Vagina (tissue), 2 donors: ENCODE measurements at regions not wholly inside any gene's neighbourhood (a gene's known extent, or its start where the extent isn't known, plus 50 kb on each side); places are given as distances from the start of the nearest gene placed in this dataset.

Source experiments
- DNase-seq, 2 donors: peaks; one replicate each; pipeline ENCODE4 v3.0.0-alpha.2; 2017; ENCODE audit errors: extremely low spot score in 2 of 2
- H3K27ac ChIP-seq: fragments of 200-600 bp; sonication (generic); one replicate; pipeline ENCODE4 v1.5.1; 2019
- H3K27me3 ChIP-seq: fragments of 200-600 bp; sonication (generic); one replicate; pipeline ENCODE4 v1.5.1; 2019
- H3K36me3 ChIP-seq, 2 donors: fragments of 200-600 bp; sonication (generic); one replicate each; pipeline ENCODE4 v1.5.1; 2017 to 2019
- H3K4me1 ChIP-seq: fragments of 200-600 bp; sonication (generic); one replicate; pipeline ENCODE4 v1.5.1; 2019
- H3K4me3 ChIP-seq, 2 donors: fragments of 200-600 bp; sonication (generic); 1 replicate in 1 of 2; 2 replicates in 1 of 2; pipeline ENCODE4 v1.5.1; 2016 to 2019
- H3K9me3 ChIP-seq: fragments of 200-600 bp; sonication (generic); one replicate; pipeline ENCODE4 v1.5.1; 2019
- CTCF ChIP-seq, 3 experiments: fragments of 450-650 bp in 2 of 3; fragments of 200-600 bp in 1 of 3; sonication (generic) in 1 of 3; IDR thresholded peaks; one replicate each; pipeline ENCODE4 v1.5.1; 2017 to 2019; ENCODE audit warnings: antibody characterized with exemption in 3 of 3, mild to moderate bottlenecking in 2 of 3, moderate library complexity in 2 of 3
- POLR2A ChIP-seq, 2 donors: fragments of 450-650 bp; IDR thresholded peaks; one replicate each; pipeline ENCODE4 v1.6.1; 2017; ENCODE audit warnings: antibody characterized with exemption in 2 of 2, mild to moderate bottlenecking in 2 of 2, moderate library complexity in 2 of 2
- POLR2AphosphoS5 ChIP-seq, 2 donors: sonication (generic); formaldehyde crosslinking; IDR thresholded peaks; one replicate each; pipeline ENCODE4 v1.9.0; 2017; ENCODE audit warnings: antibody characterized with exemption in 2 of 2, mild to moderate bottlenecking in 2 of 2, low read depth in 1 of 2; ENCODE audit not compliant: insufficient read depth in 1 of 2
- intact Hi-C: fragments of 100-400 bp; cut with DNase I; formaldehyde crosslinking; loops from one replicate; pipeline ENCODE4 v1.15.1; 2023

DNA sequence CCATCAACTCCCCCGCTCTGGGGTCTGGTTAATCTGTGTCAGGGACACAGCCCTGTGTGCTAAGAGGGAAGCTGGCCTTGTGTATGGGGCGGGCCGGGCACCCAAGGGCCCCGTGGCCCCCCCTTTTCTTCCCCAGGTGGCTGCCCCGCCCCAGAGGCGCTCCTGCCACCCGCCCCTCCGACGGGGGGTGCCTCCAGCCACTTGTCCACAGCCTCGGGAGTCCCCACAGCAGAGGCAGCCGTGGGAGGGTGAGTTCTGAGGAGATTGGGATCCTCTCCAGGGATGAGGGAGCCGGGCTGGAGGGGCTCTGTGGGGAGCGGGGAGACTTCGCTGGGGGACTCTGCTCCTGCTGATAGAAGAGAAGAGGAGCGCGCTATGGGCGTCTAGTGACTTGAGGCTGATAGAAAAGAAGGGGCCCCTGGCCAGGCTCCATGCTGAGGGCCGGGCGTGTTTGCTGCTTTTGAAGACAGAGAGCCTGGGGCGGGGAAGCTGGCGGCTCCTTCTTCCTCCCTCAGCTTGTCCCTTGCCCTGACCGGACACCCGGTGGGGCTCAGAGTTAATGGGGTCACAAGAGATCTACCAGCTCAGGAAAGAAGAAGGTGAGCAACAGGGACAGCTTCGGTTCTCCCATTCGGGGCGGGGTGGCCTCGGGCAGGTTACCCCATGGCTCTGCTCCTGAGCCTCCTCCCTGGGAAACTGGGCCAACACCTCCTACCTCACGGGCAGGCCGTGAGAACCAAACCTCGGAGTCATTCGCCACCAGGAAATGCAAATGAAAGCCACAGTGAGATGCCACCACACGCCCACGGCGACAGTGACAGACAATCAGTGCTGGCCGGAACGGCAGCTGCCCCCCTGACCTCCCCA lies 89.4 kb upstream of the TAF1B start:
- DNase-seq = no peak
- peak in 1 of 2 donors; percentile 27 for TF ChIP-seq POLR2AphosphoS5 (IDR thresholded peaks at IDR 0.05; ENCODE audit: insufficient read depth in 1 of 2, low read depth in 1 of 2)
- no peak for TF ChIP-seq CTCF (IDR thresholded peaks at IDR 0.05)
- intact Hi-C loops = no loop called here
- Histone ChIP-seq H3K9me3 (no peaks in the 10 kb centered on the region), H3K27ac (peak overlapping the region; percentile 80), H3K4me1 (peaks cover 38% of the 10 kb centered on the region), H3K4me3 (peak overlapping the region in 1 of 2 donors; percentile 36), H3K27me3 (no peaks in the 10 kb centered on the region), H3K36me3 (no peaks in the 10 kb centered on the region)

- Histone ChIP-seq H3K4me1 (peaks cover 38% of the 10 kb centered on the region), H3K4me3 (peak overlapping the region in 1 of 2 donors; percentile 36), H3K27ac (peak overlapping the region; percentile 80), H3K36me3 (no peaks in the 10 kb centered on the region), H3K9me3 (no peaks in the 10 kb centered on the region), H3K27me3 (no peaks in the 10 kb centered on the region)
- intact Hi-C loops = no loop called here
- TF ChIP-seq POLR2AphosphoS5 (IDR thresholded peaks at IDR 0.05; ENCODE audit: insufficient read depth in 1 of 2, low read depth in 1 of 2) (no peak), CTCF (IDR thresholded peaks at IDR 0.05) (no peak), POLR2A (IDR thresholded peaks at IDR 0.05) (no peak)
- DNase-seq = no peak
These were observed 88.8 kb upstream of the TAF1B start for GRCh38 chr2:9754532-9754887.

- no peak overlapping the region for H3K27ac ChIP-seq
- DNase-seq = no peak
- no peaks in the 10 kb centered on the region for H3K27me3 ChIP-seq
- intact Hi-C loops = no loop called here
- peaks cover 38% of the 10 kb centered on the region for H3K4me1 ChIP-seq
- no peak overlapping the region for H3K4me3 ChIP-seq
- TF ChIP-seq CTCF (IDR thresholded peaks at IDR 0.05) = no peak
- no peaks in the 10 kb centered on the region for H3K9me3 ChIP-seq
- no peaks in the 10 kb centered on the region for H3K36me3 ChIP-seq
These were observed 88.3 kb upstream of the TAF1B start for GRCh38 chr2:9755008-9755407.

- Histone ChIP-seq H3K9me3 (no peaks in the 10 kb centered on the region), H3K27me3 (no peaks in the 10 kb centered on the region), H3K36me3 (no peaks in the 10 kb centered on the region), H3K4me1 (peaks cover 38% of the 10 kb centered on the region), H3K4me3 (no peak overlapping the region), H3K27ac (no peak overlapping the region)
- intact Hi-C loops = no loop called here
- TF ChIP-seq CTCF (IDR thresholded peaks at IDR 0.05) = no peak
- TF ChIP-seq POLR2A (IDR thresholded peaks at IDR 0.05) = no peak
- no peak for TF ChIP-seq POLR2AphosphoS5 (IDR thresholded peaks at IDR 0.05; ENCODE audit: insufficient read depth in 1 of 2, low read depth in 1 of 2)
- DNase-seq = no peak
These were observed 87.6 kb upstream of the TAF1B start for GRCh38 chr2:9755638-9756037.

GRCh38 chr2:9756692-9757250 lies 86.5 kb upstream of the TAF1B start:
- no peaks in the 10 kb centered on the region for H3K9me3 ChIP-seq
- TF ChIP-seq POLR2AphosphoS5 (IDR thresholded peaks at IDR 0.05; ENCODE audit: insufficient read depth in 1 of 2, low read depth in 1 of 2) (no peak), POLR2A (IDR thresholded peaks at IDR 0.05) (no peak), CTCF (IDR thresholded peaks at IDR 0.05) (no peak)
- no peak overlapping the region for H3K27ac ChIP-seq
- intact Hi-C loops = no loop called here
- no peak overlapping the region for H3K4me3 ChIP-seq
- peaks cover 38% of the 10 kb centered on the region for H3K4me1 ChIP-seq
- DNase-seq = no peak
- H3K27me3 ChIP-seq = no peaks in the 10 kb centered on the region
- no peaks in the 10 kb centered on the region for H3K36me3 ChIP-seq
